Colonic mucosa (tissue), 4 donors: ENCODE measurements at regions not wholly inside any gene's neighbourhood (a gene's known extent, or its start where the extent isn't known, plus 50 kb on each side); places are given as distances from the start of the nearest gene placed in this dataset.
"Not testable (repeated sequence)": the region's sequence is repeated elsewhere in the genome, so short reads cannot be mapped to it uniquely, and the experiment has no call there.

Experiments used
- DNase-seq: peaks from one replicate; pipeline ENCODE4 v3.0.0-alpha.2; 2020
- H3K27ac ChIP-seq: fragments of 200-600 bp; one replicate; pipeline ENCODE4 v1.8.0; 2021
- H3K27me3 ChIP-seq: fragments of 200-600 bp; one replicate; pipeline ENCODE4 v1.8.0; 2021
- H3K36me3 ChIP-seq: fragments of 200-600 bp; one replicate; pipeline ENCODE4 v1.8.0; 2021
- H3K4me1 ChIP-seq: fragments of 200-600 bp; one replicate; pipeline ENCODE4 v1.8.0; 2021; ENCODE audit warnings: mild to moderate bottlenecking
- H3K4me3 ChIP-seq: fragments of 200-600 bp; one replicate; pipeline ENCODE4 v1.8.0; 2021
- H3K9ac ChIP-seq, 2 donors: one replicate each; pipeline ENCODE4 v1.7.0; 2013; ENCODE audit warnings: control low read depth in 2 of 2, low read depth in 2 of 2, low read length in 2 of 2
- H3K9me3 ChIP-seq: fragments of 200-600 bp; one replicate; pipeline ENCODE4 v1.8.0; 2021
- intact Hi-C: fragments of 100-400 bp; cut with DNase I; formaldehyde crosslinking; loops from one replicate; pipeline ENCODE4 v1.14.1; 2022
- TF ChIP-seq, protein P1 (sequence below): fragments of 200-600 bp; IDR thresholded peaks from one replicate; pipeline ENCODE4 v1.8.0; 2022; ENCODE audit warnings: antibody characterized with exemption, mild to moderate bottlenecking
- donor health status: healthy.
- donor health status: DM: no; HTN: no; CAD: no.
- donor health status: DM: no; HTN: no; CAD: no.

- Histone ChIP-seq H3K27ac (no peak overlapping the region), H3K9ac (no peak overlapping the region), H3K9me3 (no peaks in the 10 kb centered on the region), H3K4me3 (no peak overlapping the region), H3K27me3 (no peaks in the 10 kb centered on the region), H3K4me1 (no peaks in the 10 kb centered on the region), H3K36me3 (no peaks in the 10 kb centered on the region)
- no peak for DNase-seq
- TF ChIP-seq, protein P1, sequence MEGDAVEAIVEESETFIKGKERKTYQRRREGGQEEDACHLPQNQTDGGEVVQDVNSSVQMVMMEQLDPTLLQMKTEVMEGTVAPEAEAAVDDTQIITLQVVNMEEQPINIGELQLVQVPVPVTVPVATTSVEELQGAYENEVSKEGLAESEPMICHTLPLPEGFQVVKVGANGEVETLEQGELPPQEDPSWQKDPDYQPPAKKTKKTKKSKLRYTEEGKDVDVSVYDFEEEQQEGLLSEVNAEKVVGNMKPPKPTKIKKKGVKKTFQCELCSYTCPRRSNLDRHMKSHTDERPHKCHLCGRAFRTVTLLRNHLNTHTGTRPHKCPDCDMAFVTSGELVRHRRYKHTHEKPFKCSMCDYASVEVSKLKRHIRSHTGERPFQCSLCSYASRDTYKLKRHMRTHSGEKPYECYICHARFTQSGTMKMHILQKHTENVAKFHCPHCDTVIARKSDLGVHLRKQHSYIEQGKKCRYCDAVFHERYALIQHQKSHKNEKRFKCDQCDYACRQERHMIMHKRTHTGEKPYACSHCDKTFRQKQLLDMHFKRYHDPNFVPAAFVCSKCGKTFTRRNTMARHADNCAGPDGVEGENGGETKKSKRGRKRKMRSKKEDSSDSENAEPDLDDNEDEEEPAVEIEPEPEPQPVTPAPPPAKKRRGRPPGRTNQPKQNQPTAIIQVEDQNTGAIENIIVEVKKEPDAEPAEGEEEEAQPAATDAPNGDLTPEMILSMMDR, result no peak
- intact Hi-C loops, result no loop called here
Measured at GRCh38 chr2:35204323-35204722, 1151.3 kb upstream of the CRIM1 start.

DNA sequence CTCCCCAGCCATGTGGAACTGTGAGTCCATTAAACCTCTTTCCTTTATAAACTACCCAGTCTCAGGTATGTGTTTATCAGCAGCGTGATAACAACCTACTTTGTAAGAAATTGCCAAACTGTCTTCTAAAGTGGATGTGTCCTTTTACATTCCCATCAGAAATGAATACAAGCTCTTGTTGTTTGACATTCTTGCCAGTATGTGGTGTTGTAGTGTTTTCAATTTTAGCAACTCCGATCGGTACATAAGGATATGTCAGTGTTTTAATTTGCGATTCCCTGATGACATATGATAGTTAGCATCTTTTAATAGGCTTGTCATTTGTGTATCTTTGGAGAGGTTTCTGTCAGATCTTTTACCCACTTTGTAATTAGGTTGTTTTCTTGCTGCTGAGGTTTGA, 1156.3 kb upstream of the CRIM1 start:
- Histone ChIP-seq H3K4me1 (no peaks in the 10 kb centered on the region), H3K36me3 (no peaks in the 10 kb centered on the region), H3K27ac (no peak overlapping the region), H3K9me3 (no peaks in the 10 kb centered on the region), H3K4me3 (no peak overlapping the region), H3K9ac (no peak overlapping the region), H3K27me3 (no peaks in the 10 kb centered on the region)
- no peak for DNase-seq
- intact Hi-C loops, result no loop called here
- TF ChIP-seq, protein P1, result no peak

- Histone ChIP-seq H3K4me1 (no peaks in the 10 kb centered on the region), H3K4me3 (no peak overlapping the region), H3K27me3 (no peaks in the 10 kb centered on the region), H3K9ac (no peak overlapping the region), H3K9me3 (no peaks in the 10 kb centered on the region), H3K36me3 (no peaks in the 10 kb centered on the region), H3K27ac (no peak overlapping the region)
- no peak for DNase-seq
- TF ChIP-seq, protein P1, result no peak
- intact Hi-C loops, result no loop called here
Measured at GRCh38 chr2:35185861-35186412, 1169.6 kb upstream of the CRIM1 start.

DNA sequence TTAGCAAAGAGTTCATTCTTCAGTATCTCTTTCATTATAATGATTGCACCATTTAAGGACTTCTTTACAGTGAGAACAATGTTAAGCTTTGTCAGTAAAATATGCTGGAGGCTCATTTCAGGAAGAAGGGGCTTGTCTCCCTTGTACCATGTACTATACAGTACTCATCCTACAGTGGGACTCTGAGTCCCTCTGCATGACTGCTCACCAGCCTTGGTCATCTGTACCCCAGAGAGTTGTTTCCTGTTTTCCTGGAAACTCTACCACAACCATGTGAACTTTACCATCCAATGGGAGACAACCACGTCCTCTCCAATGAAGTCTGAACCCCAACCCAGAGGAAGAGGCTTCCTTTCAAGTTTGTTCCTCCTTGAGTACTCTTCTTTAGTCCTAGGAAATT, 1171.1 kb upstream of the CRIM1 start:
- TF ChIP-seq, protein P1, result no peak
- no peaks in the 10 kb centered on the region for H3K36me3 ChIP-seq
- no peaks in the 10 kb centered on the region for H3K9me3 ChIP-seq
- H3K27ac ChIP-seq, result no peak overlapping the region
- H3K4me1 ChIP-seq, result no peaks in the 10 kb centered on the region
- intact Hi-C loops, result no loop called here
- no peaks in the 10 kb centered on the region for H3K27me3 ChIP-seq
- no peak for DNase-seq
- no peak overlapping the region for H3K4me3 ChIP-seq
- no peak overlapping the region for H3K9ac ChIP-seq

DNA sequence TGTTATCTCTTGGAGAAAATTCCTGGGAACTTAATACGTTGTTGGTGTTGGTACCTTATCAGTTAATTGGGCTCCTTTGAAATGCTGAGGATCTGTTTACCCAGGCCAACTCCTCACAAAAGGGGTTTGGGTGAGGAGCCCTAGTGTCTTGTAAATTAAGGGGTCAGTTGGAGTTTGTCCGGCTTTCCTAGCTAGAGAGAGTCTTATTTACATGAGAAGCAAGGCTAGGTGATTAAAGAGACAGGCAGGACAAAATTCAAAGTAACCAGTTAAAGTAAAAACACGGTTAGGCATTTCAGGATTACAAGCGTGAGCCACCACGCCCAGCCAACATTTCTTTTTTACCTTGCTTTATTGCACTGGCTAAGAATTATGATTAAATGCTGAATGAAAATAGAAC, 1178.9 kb upstream of the CRIM1 start:
- DNase-seq, H3K4me3 ChIP-seq, H3K9ac ChIP-seq, H3K36me3 ChIP-seq, H3K9me3 ChIP-seq, H3K27ac ChIP-seq, intact Hi-C loops, H3K4me1 ChIP-seq, H3K27me3 ChIP-seq: not testable (repeated sequence)

GRCh38 chr2:35174845-35175244, 1180.7 kb upstream of the CRIM1 start:
- intact Hi-C loops, result no loop called here
- no peaks in the 10 kb centered on the region for H3K4me1 ChIP-seq
- no peak for DNase-seq
- TF ChIP-seq, protein P1, result no peak
- H3K36me3 ChIP-seq, result no peaks in the 10 kb centered on the region
- H3K27me3 ChIP-seq, result no peaks in the 10 kb centered on the region
- H3K4me3 ChIP-seq, result no peak overlapping the region
- H3K9me3 ChIP-seq, result no peaks in the 10 kb centered on the region
- H3K9ac ChIP-seq, result no peak overlapping the region
- H3K27ac ChIP-seq, result no peak overlapping the region
